GM23338 (cell line): ENCODE measurements at regions not wholly inside any gene's neighbourhood (a gene's known extent, or its start where the extent isn't known, plus 50 kb on each side); places are given as distances from the start of the nearest gene placed in this dataset.

Source experiments
- ATAC-seq: fragments of 200-7000 bp; cut with Tn5 transposase; 3 replicates; pipeline ENCODE4 v1.9.1; 2020
- DNase-seq: peaks from one replicate; pipeline ENCODE4 v3.0.0-alpha.2; 2015; ENCODE audit warnings: low spot score
- H2AFZ ChIP-seq: fragments of 200-600 bp; sonication (generic); 2 replicates; pipeline ENCODE4 v1.8.0; 2016; ENCODE audit warnings: antibody characterized with exemption, mild to moderate bottlenecking, moderate library complexity
- H3F3A ChIP-seq: fragments of 200-600 bp; sonication (generic); replicated peaks from 2 replicates; pipeline ENCODE4 v1.8.0; 2017; ENCODE audit warnings: antibody characterized with exemption, mixed run types, low read depth
- H3K27ac ChIP-seq: fragments of 200-600 bp; sonication (generic); 2 replicates; pipeline ENCODE4 v1.6.1; 2016; ENCODE audit warnings: low read depth
- H3K27me3 ChIP-seq: fragments of 200-600 bp; sonication (generic); 2 replicates; pipeline ENCODE4 v1.8.0; 2016; ENCODE audit warnings: mild to moderate bottlenecking, mixed run types, moderate library complexity; ENCODE audit not compliant: insufficient read depth
- H3K36me3 ChIP-seq: fragments of 200-600 bp; sonication (generic); 2 replicates; pipeline ENCODE4 v1.8.0; 2016; ENCODE audit warnings: mild to moderate bottlenecking; ENCODE audit not compliant: insufficient read depth
- H3K4me1 ChIP-seq: fragments of 200-600 bp; sonication (generic); 2 replicates; pipeline ENCODE4 v1.8.0; 2016; ENCODE audit warnings: mild to moderate bottlenecking, moderate library complexity; ENCODE audit not compliant: insufficient read depth
- H3K4me2 ChIP-seq: fragments of 200-600 bp; sonication (generic); 2 replicates; pipeline ENCODE4 v1.7.1; 2017; ENCODE audit warnings: mixed run types
- H3K4me3 ChIP-seq: fragments of 200-600 bp; sonication (generic); 2 replicates; pipeline ENCODE4 v1.6.1; 2016; ENCODE audit warnings: mixed run types
- H3K79me2 ChIP-seq: fragments of 200-600 bp; sonication (generic); replicated peaks from 2 replicates; pipeline ENCODE4 v1.8.0; 2017; ENCODE audit warnings: mild to moderate bottlenecking; ENCODE audit not compliant: insufficient read depth
- H3K9me2 ChIP-seq: fragments of 200-600 bp; sonication (generic); 2 replicates; pipeline ENCODE4 v1.8.0; 2017; ENCODE audit not compliant: insufficient read depth
- H4K20me1 ChIP-seq: fragments of 200-600 bp; sonication (generic); replicated peaks from 2 replicates; pipeline ENCODE4 v1.8.0; 2017; ENCODE audit warnings: mild to moderate bottlenecking; ENCODE audit not compliant: insufficient read depth
- H3K27ac Mint-ChIP-seq: 2 replicates; pipeline ENCODE4 v1.8.0; 2020; ENCODE audit warnings: inconsistent platforms, mild to moderate bottlenecking, moderate library complexity, mixed read lengths
- H3K27me3 Mint-ChIP-seq: 3 replicates; pipeline ENCODE4 v1.8.0; 2022; ENCODE audit warnings: low read depth, mild to moderate bottlenecking, moderate library complexity, mixed read lengths, inconsistent platforms; ENCODE audit not compliant: insufficient read depth, poor library complexity
- H3K36me3 Mint-ChIP-seq: 3 replicates; pipeline ENCODE4 v1.8.0; 2021; ENCODE audit warnings: low read depth, mild to moderate bottlenecking, inconsistent platforms, moderate library complexity, mixed read lengths
- H3K4me1 Mint-ChIP-seq: 3 replicates; pipeline ENCODE4 v1.8.0; 2020; ENCODE audit warnings: mild to moderate bottlenecking, inconsistent platforms, mixed read lengths
- H3K4me3 Mint-ChIP-seq: 3 replicates; pipeline ENCODE4 v1.8.0; 2021; ENCODE audit warnings: moderate library complexity, mild to moderate bottlenecking, inconsistent platforms, mixed read lengths
- H3K9me3 Mint-ChIP-seq: 3 replicates; pipeline ENCODE4 v1.8.0; 2020; ENCODE audit warnings: moderate library complexity, mild to moderate bottlenecking, inconsistent platforms, mixed read lengths
- CREB1 ChIP-seq: fragments of 250-450 bp; sonication (Bioruptor Pico); IDR thresholded peaks from 2 replicates; pipeline ENCODE4 v1.5.0; 2020; ENCODE audit warnings: low read depth, mild to moderate bottlenecking, moderate library complexity
- CTCF ChIP-seq, 2 experiments: fragments of 200-600 bp in 1 of 2; sonication (generic) in 1 of 2; conservative IDR thresholded peaks; 2 replicates each; pipeline versions ENCODE4 v1.5.1 to v1.6.1; 2016 to 2017; ENCODE audit warnings: antibody characterized with exemption in 2 of 2, low read depth in 2 of 2, mild to moderate bottlenecking in 2 of 2, moderate library complexity in 1 of 2
- ETS1 ChIP-seq: IDR thresholded peaks from 2 replicates; pipeline ENCODE4 v1.6.1; 2016; ENCODE audit warnings: antibody characterized with exemption
- EZH2 ChIP-seq: fragments of 200-600 bp; sonication (generic); IDR thresholded peaks from one replicate; pipeline ENCODE4 v1.8.0; 2017; ENCODE audit warnings: antibody characterized with exemption, mild to moderate bottlenecking, low read depth; ENCODE audit not compliant: unreplicated experiment
- EZH2phosphoT487 ChIP-seq: fragments of 200-600 bp; sonication (generic); IDR thresholded peaks from one replicate; pipeline ENCODE4 v1.8.1; 2018; ENCODE audit warnings: antibody characterized with exemption; ENCODE audit not compliant: unreplicated experiment
- JUNB ChIP-seq: IDR thresholded peaks from one replicate; pipeline ENCODE4 v1.6.1; 2016; ENCODE audit warnings: antibody characterized with exemption; ENCODE audit not compliant: unreplicated experiment
- NANOG ChIP-seq: IDR thresholded peaks from 2 replicates; pipeline ENCODE4 v1.6.1; 2016; ENCODE audit warnings: antibody characterized with exemption, borderline replicate concordance
- POLR2AphosphoS5 ChIP-seq: IDR thresholded peaks from 2 replicates; pipeline ENCODE4 v1.6.1; 2016; ENCODE audit warnings: antibody characterized with exemption, low read depth
- STAT1 ChIP-seq: IDR thresholded peaks from one replicate; pipeline ENCODE4 v1.6.1; 2016; ENCODE audit warnings: antibody characterized with exemption; ENCODE audit not compliant: unreplicated experiment
- ZNF114 ChIP-seq: fragments of 250-450 bp; sonication (Bioruptor Pico); IDR thresholded peaks from 2 replicates; pipeline ENCODE4 v1.5.0; 2020; ENCODE audit warnings: mild to moderate bottlenecking, moderate library complexity
- ZNF331 ChIP-seq: fragments of 250-450 bp; sonication (Bioruptor Pico); IDR thresholded peaks from 2 replicates; pipeline ENCODE4 v1.5.0; 2020; ENCODE audit warnings: low read depth, mild to moderate bottlenecking, moderate library complexity
- ZNF462 ChIP-seq: fragments of 250-450 bp; sonication (Bioruptor Pico); IDR thresholded peaks from 2 replicates; pipeline ENCODE4 v1.5.0; 2020; ENCODE audit warnings: mild to moderate bottlenecking, moderate library complexity
- TF ChIP-seq, protein P1 (sequence below): IDR thresholded peaks from one replicate; pipeline ENCODE4 v1.6.1; 2018; ENCODE audit warnings: antibody characterized with exemption; ENCODE audit not compliant: unreplicated experiment

DNA sequence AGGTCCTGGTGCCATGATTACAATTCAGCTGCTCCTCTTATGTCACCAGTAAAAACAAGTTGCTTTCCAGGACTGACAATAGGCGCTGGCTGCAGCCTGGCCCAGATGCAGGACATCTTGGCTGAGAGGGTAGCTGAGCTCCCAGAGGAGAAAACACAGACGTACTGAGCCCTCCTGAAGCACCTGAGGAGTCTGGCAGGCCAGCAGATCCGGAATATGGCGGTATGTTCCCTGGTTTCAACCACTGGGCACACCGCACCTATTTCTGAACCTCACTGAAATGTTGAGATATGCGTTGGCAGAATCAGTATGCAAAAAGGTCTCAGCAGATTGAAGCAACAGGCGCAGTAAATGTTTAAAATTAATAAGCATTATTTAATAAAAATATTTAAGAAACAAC, 73.1 kb upstream of the BZW1 start:
- no peak overlapping the region for H3K4me2 ChIP-seq
- Mint-ChIP-seq H3K9me3 (no peaks in the 10 kb centered on the region), H3K4me3 (no peak overlapping the region), H3K27me3 (peaks cover 5% of the 10 kb centered on the region), H3K27ac (no peak overlapping the region), H3K36me3 (no peaks in the 10 kb centered on the region), H3K4me1 (peaks cover 35% of the 10 kb centered on the region)
- no peak for DNase-seq
- no peaks in the 10 kb centered on the region for H3K27me3 ChIP-seq
- peaks cover 15% of the 10 kb centered on the region for H3K4me1 ChIP-seq
- H3F3A ChIP-seq, result no peaks in the 10 kb centered on the region
- no peaks in the 10 kb centered on the region for H3K79me2 ChIP-seq
- H3K9me2 ChIP-seq, result no peaks in the 10 kb centered on the region
- TF ChIP-seq NANOG (no peak), ZNF331 (no peak), ZNF462 (CRISPR knock-in tag) (no peak), JUNB (no peak), STAT1 (no peak), ETS1 (no peak), POLR2AphosphoS5 (no peak), ZNF114 (CRISPR knock-in tag) (no peak), EZH2 (no peak), CREB1 (CRISPR knock-in tag) (no peak), CTCF (conservative IDR thresholded peaks at IDR 0.05; ENCODE audit: low read depth in 2 of 2) (no peak), EZH2phosphoT487 (no peak)
- TF ChIP-seq, protein P1, sequence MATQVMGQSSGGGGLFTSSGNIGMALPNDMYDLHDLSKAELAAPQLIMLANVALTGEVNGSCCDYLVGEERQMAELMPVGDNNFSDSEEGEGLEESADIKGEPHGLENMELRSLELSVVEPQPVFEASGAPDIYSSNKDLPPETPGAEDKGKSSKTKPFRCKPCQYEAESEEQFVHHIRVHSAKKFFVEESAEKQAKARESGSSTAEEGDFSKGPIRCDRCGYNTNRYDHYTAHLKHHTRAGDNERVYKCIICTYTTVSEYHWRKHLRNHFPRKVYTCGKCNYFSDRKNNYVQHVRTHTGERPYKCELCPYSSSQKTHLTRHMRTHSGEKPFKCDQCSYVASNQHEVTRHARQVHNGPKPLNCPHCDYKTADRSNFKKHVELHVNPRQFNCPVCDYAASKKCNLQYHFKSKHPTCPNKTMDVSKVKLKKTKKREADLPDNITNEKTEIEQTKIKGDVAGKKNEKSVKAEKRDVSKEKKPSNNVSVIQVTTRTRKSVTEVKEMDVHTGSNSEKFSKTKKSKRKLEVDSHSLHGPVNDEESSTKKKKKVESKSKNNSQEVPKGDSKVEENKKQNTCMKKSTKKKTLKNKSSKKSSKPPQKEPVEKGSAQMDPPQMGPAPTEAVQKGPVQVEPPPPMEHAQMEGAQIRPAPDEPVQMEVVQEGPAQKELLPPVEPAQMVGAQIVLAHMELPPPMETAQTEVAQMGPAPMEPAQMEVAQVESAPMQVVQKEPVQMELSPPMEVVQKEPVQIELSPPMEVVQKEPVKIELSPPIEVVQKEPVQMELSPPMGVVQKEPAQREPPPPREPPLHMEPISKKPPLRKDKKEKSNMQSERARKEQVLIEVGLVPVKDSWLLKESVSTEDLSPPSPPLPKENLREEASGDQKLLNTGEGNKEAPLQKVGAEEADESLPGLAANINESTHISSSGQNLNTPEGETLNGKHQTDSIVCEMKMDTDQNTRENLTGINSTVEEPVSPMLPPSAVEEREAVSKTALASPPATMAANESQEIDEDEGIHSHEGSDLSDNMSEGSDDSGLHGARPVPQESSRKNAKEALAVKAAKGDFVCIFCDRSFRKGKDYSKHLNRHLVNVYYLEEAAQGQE, result no peak
- no peak overlapping the region for H3K4me3 ChIP-seq
- no peak overlapping the region for H3K27ac ChIP-seq
- ATAC-seq, result no peak
- no peak overlapping the region for H2AFZ ChIP-seq
- no peaks in the 10 kb centered on the region for H3K36me3 ChIP-seq
- H4K20me1 ChIP-seq, result no peaks in the 10 kb centered on the region
